CD4-positive, CD25-positive, alpha-beta regulatory T cell (primary cell): ENCODE measurements at regions not wholly inside any gene's neighbourhood (a gene's known extent, or its start where the extent isn't known, plus 50 kb on each side); places are given as distances from the start of the nearest gene placed in this dataset.

ENCODE experiments used
- ATAC-seq, 2 donors: fragments of 150-1000 bp; cut with Tn5 transposase; one replicate each; pipeline ENCODE4 v1.10.0; 2021; ENCODE audit warnings: low read depth in 2 of 2, moderate number of reproducible peaks in 2 of 2, moderate library complexity in 1 of 2
- DNase-seq, 3 donors: peaks; one replicate each; pipeline versions ENCODE4 v3.0.0 to v3.0.0-alpha.2; 2012 to 2022; ENCODE audit warnings: mixed read lengths in 1 of 3
- H3K27ac ChIP-seq: one replicate; pipeline ENCODE4 v1.7.0; 2013; ENCODE audit warnings: mild to moderate bottlenecking, low read length; ENCODE audit not compliant: insufficient read depth, poor library complexity, severe bottlenecking
- H3K27me3 ChIP-seq: one replicate; pipeline ENCODE4 v1.7.0; 2013; ENCODE audit warnings: low read length; ENCODE audit not compliant: control insufficient read depth, insufficient read depth
- H3K36me3 ChIP-seq: one replicate; pipeline ENCODE4 v1.7.0; 2013; ENCODE audit warnings: mild to moderate bottlenecking, low read length, moderate library complexity; ENCODE audit not compliant: control insufficient read depth, insufficient read depth
- H3K4me1 ChIP-seq: 2 replicates; pipeline ENCODE4 v1.7.0; 2013; ENCODE audit warnings: mild to moderate bottlenecking, low read length; ENCODE audit not compliant: insufficient read depth, control insufficient read depth, poor library complexity, severe bottlenecking
- H3K4me3 ChIP-seq: one replicate; pipeline ENCODE4 v1.7.0; 2013; ENCODE audit warnings: low read depth, mild to moderate bottlenecking, low read length, moderate library complexity
- H3K9me3 ChIP-seq, 2 experiments: 1 replicate in 1 of 2; 2 replicates in 1 of 2; pipeline ENCODE4 v1.7.0; 2013; ENCODE audit warnings: low read length in 2 of 2, mild to moderate bottlenecking in 1 of 2, moderate library complexity in 1 of 2; ENCODE audit not compliant: control insufficient read depth in 2 of 2
- H3K27ac Mint-ChIP-seq, 3 donors: one replicate each; pipeline ENCODE4 v1.8.0; 2020 to 2022; ENCODE audit warnings: mild to moderate bottlenecking in 3 of 3, mixed read lengths in 3 of 3, moderate library complexity in 2 of 3
- H3K27me3 Mint-ChIP-seq: one replicate; pipeline ENCODE4 v1.8.0; 2022; ENCODE audit warnings: mild to moderate bottlenecking, mixed read lengths
- H3K36me3 Mint-ChIP-seq: one replicate; pipeline ENCODE4 v1.8.0; 2020; ENCODE audit warnings: mixed read lengths
- H3K4me1 Mint-ChIP-seq, 4 donors: one replicate each; pipeline ENCODE4 v1.8.0; 2020 to 2022; ENCODE audit warnings: mixed read lengths in 4 of 4, mild to moderate bottlenecking in 1 of 4
- H3K4me3 Mint-ChIP-seq, 4 donors: one replicate each; pipeline ENCODE4 v1.8.0; 2020 to 2022; ENCODE audit warnings: mild to moderate bottlenecking in 4 of 4, mixed read lengths in 4 of 4, moderate library complexity in 3 of 4
- H3K9me3 Mint-ChIP-seq, 7 donors: one replicate each; pipeline ENCODE4 v1.8.0; 2020 to 2022; ENCODE audit warnings: mixed read lengths in 7 of 7, mild to moderate bottlenecking in 3 of 7, moderate library complexity in 2 of 7

- no peak overlapping the region for H3K4me3 ChIP-seq
- ATAC-seq (no peak), DNase-seq (no peak)
- no peaks in the 10 kb centered on the region for H3K27me3 ChIP-seq
- H3K9me3 ChIP-seq = no peaks in the 10 kb centered on the region
- H3K27me3 Mint-ChIP-seq = peaks cover 5% of the 10 kb centered on the region
- peaks cover 0 to 2% (median 0%) of the 10 kb centered on the region in 7 donors for H3K9me3 Mint-ChIP-seq
- no peak overlapping the region for H3K27ac ChIP-seq
- H3K4me1 Mint-ChIP-seq = no peaks in the 10 kb centered on the region
- no peaks in the 10 kb centered on the region for H3K36me3 Mint-ChIP-seq
- no peaks in the 10 kb centered on the region for H3K36me3 ChIP-seq
- no peak overlapping the region for H3K4me3 Mint-ChIP-seq
- no peak overlapping the region for H3K27ac Mint-ChIP-seq
- no peaks in the 10 kb centered on the region for H3K4me1 ChIP-seq
Observed at GRCh38 chr9:2337627-2338026, 284.0 kb upstream of the VLDLR start.

GRCh38 chr9:2338777-2339365, 282.7 kb upstream of the VLDLR start:
- H3K4me1 Mint-ChIP-seq = no peaks in the 10 kb centered on the region
- no peaks in the 10 kb centered on the region for H3K36me3 Mint-ChIP-seq
- no peaks in the 10 kb centered on the region for H3K9me3 ChIP-seq
- peaks cover 5% of the 10 kb centered on the region for H3K27me3 Mint-ChIP-seq
- no peak overlapping the region for H3K27ac Mint-ChIP-seq
- peaks cover 0 to 2% (median 0%) of the 10 kb centered on the region in 7 donors for H3K9me3 Mint-ChIP-seq
- ATAC-seq (no peak), DNase-seq (no peak)
- H3K4me3 ChIP-seq = no peak overlapping the region
- no peaks in the 10 kb centered on the region for H3K36me3 ChIP-seq
- no peak overlapping the region for H3K4me3 Mint-ChIP-seq
- H3K27me3 ChIP-seq = no peaks in the 10 kb centered on the region
- no peaks in the 10 kb centered on the region for H3K4me1 ChIP-seq
- H3K27ac ChIP-seq = no peak overlapping the region

GRCh38 chr9:2339416-2339815, 282.2 kb upstream of the VLDLR start:
- DNase-seq (no peak), ATAC-seq (no peak)
- H3K27me3 ChIP-seq = no peaks in the 10 kb centered on the region
- H3K4me3 Mint-ChIP-seq = no peak overlapping the region
- H3K27ac Mint-ChIP-seq = no peak overlapping the region
- peaks cover 0 to 2% (median 0%) of the 10 kb centered on the region in 7 donors for H3K9me3 Mint-ChIP-seq
- H3K4me3 ChIP-seq = no peak overlapping the region
- H3K9me3 ChIP-seq = no peaks in the 10 kb centered on the region
- peaks cover 4% of the 10 kb centered on the region for H3K27me3 Mint-ChIP-seq
- no peak overlapping the region for H3K27ac ChIP-seq
- H3K4me1 Mint-ChIP-seq = no peaks in the 10 kb centered on the region
- no peaks in the 10 kb centered on the region for H3K4me1 ChIP-seq
- H3K36me3 Mint-ChIP-seq = no peaks in the 10 kb centered on the region
- no peaks in the 10 kb centered on the region for H3K36me3 ChIP-seq

GRCh38 chr9:2340046-2340760, 281.4 kb upstream of the VLDLR start:
- no peak overlapping the region for H3K27ac Mint-ChIP-seq
- H3K4me3 Mint-ChIP-seq = no peak overlapping the region
- no peak overlapping the region for H3K4me3 ChIP-seq
- no peaks in the 10 kb centered on the region for H3K27me3 ChIP-seq
- no peaks in the 10 kb centered on the region for H3K9me3 ChIP-seq
- no peaks in the 10 kb centered on the region for H3K36me3 Mint-ChIP-seq
- peaks cover 0 to 3% (median 0%) of the 10 kb centered on the region in 7 donors for H3K9me3 Mint-ChIP-seq
- DNase-seq (no peak), ATAC-seq (no peak)
- H3K4me1 ChIP-seq = no peaks in the 10 kb centered on the region
- H3K36me3 ChIP-seq = no peaks in the 10 kb centered on the region
- no peak overlapping the region for H3K27ac ChIP-seq
- no peaks in the 10 kb centered on the region for H3K4me1 Mint-ChIP-seq
- H3K27me3 Mint-ChIP-seq = no peaks in the 10 kb centered on the region

GRCh38 chr9:2341126-2341525, 280.5 kb upstream of the VLDLR start:
- Histone ChIP-seq H3K27me3 (no peaks in the 10 kb centered on the region), H3K4me3 (no peak overlapping the region), H3K4me1 (no peaks in the 10 kb centered on the region), H3K36me3 (no peaks in the 10 kb centered on the region), H3K27ac (no peak overlapping the region), H3K9me3 (no peaks in the 10 kb centered on the region)
- Mint-ChIP-seq H3K9me3 (peaks cover 0 to 3% (median 0%) of the 10 kb centered on the region in 7 donors), H3K27me3 (no peaks in the 10 kb centered on the region), H3K27ac (no peak overlapping the region), H3K36me3 (no peaks in the 10 kb centered on the region), H3K4me1 (no peaks in the 10 kb centered on the region), H3K4me3 (no peak overlapping the region)
- no peak for ATAC-seq
- DNase-seq = no peak

- Histone ChIP-seq H3K36me3 (no peaks in the 10 kb centered on the region), H3K27me3 (no peaks in the 10 kb centered on the region), H3K9me3 (no peaks in the 10 kb centered on the region), H3K4me1 (no peaks in the 10 kb centered on the region), H3K4me3 (no peak overlapping the region), H3K27ac (no peak overlapping the region)
- Mint-ChIP-seq H3K4me1 (no peaks in the 10 kb centered on the region), H3K27me3 (no peaks in the 10 kb centered on the region), H3K4me3 (no peak overlapping the region), H3K9me3 (peaks cover 0 to 3% (median 0%) of the 10 kb centered on the region in 7 donors), H3K36me3 (no peaks in the 10 kb centered on the region), H3K27ac (no peak overlapping the region)
- ATAC-seq = no peak
- DNase-seq = no peak
Observed at GRCh38 chr9:2341956-2342355, 279.6 kb upstream of the VLDLR start.

GRCh38 chr9:2343756-2344155, 277.8 kb upstream of the VLDLR start:
- Histone ChIP-seq H3K9me3 (no peaks in the 10 kb centered on the region), H3K4me3 (no peak overlapping the region), H3K27ac (no peak overlapping the region), H3K4me1 (no peaks in the 10 kb centered on the region), H3K36me3 (no peaks in the 10 kb centered on the region), H3K27me3 (no peaks in the 10 kb centered on the region)
- no peak for ATAC-seq
- peaks cover 0 to 4% (median 3%) of the 10 kb centered on the region in 7 donors for H3K9me3 Mint-ChIP-seq
- no peaks in the 10 kb centered on the region for H3K36me3 Mint-ChIP-seq
- no peak overlapping the region for H3K4me3 Mint-ChIP-seq
- no peaks in the 10 kb centered on the region for H3K4me1 Mint-ChIP-seq
- H3K27me3 Mint-ChIP-seq = no peaks in the 10 kb centered on the region
- DNase-seq = no peak
- H3K27ac Mint-ChIP-seq = no peak overlapping the region

GRCh38 chr9:2344436-2344835, 277.2 kb upstream of the VLDLR start:
- Histone ChIP-seq H3K36me3 (no peaks in the 10 kb centered on the region), H3K9me3 (no peaks in the 10 kb centered on the region), H3K4me1 (no peaks in the 10 kb centered on the region), H3K4me3 (no peak overlapping the region), H3K27me3 (no peaks in the 10 kb centered on the region), H3K27ac (no peak overlapping the region)
- no peaks in the 10 kb centered on the region for H3K4me1 Mint-ChIP-seq
- no peak overlapping the region for H3K27ac Mint-ChIP-seq
- no peaks in the 10 kb centered on the region for H3K36me3 Mint-ChIP-seq
- no peak overlapping the region for H3K4me3 Mint-ChIP-seq
- no peak for ATAC-seq
- peaks cover 0 to 4% (median 3%) of the 10 kb centered on the region in 7 donors for H3K9me3 Mint-ChIP-seq
- no peaks in the 10 kb centered on the region for H3K27me3 Mint-ChIP-seq
- DNase-seq = no peak
